ENCODE measurements at regions not wholly inside any gene's neighbourhood (a gene's known extent, or its start where the extent isn't known, plus 50 kb on each side); places are given as distances from the start of the nearest gene placed in this dataset.

DNA sequence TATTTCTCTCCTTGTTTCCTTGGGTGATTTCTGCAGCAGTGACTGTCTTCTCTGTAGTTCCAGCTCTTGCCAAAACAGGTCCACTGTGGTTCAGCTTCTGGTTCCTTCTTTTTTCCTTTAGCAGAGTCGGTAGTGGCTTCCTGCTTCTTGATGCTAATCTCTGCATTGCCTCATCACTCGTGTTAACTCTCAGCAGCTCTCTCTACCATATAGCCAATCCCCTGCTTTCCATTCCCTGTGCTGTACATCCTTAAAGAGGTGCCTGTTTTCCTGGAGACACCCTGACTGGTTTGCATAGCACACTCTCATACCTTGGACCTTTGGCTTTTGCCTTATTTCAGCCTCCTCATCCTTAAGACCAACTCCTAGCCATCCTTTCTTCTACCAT lies 191.2 kb upstream of the LNX1 start:
- no peak overlapping the region for H3K27ac ChIP-seq
- DNase-seq (ENCODE audit: low read depth, low spot score) = no peak

DNA sequence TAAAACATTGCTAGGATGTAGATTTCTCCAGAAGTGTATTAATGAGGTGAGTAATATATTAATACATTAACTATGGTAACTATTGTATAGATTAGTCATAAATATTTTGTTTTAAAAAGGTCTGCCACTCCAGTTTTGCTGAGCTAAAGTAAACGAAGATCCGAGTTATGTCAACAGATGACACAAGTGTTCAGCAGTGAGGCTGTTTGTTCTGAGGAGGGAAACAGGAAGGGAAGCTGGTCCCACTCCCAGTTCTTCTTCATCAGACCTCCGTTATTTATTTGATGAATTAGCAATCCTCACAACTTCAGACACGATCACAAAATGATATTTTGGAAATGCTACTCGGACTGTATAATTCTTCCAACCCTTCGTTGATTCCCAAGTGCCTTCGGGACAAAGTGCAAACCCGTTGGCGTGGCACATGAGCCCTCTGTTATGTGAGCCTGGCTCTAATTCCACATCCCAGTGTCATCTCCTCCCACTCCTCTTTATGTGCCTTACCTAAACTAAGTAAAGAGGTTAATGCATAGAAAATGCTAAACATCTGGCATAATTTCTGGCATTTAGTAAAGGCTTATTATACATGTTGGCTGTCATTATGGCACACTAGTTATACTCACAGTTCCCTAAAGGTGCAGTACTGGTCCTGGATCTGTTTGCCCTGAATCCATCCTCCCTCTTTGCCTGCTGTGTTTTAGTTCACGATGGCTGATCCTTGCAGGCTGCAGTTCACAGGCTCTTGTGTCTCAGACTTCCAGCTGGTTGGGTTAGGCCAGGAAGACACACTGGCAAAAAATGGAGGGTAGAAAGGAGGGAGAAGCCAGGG lies 190.6 kb upstream of the LNX1 start:
- DNase-seq (ENCODE audit: low read depth, low spot score) = peak; percentile 16
- no peak overlapping the region for H3K27ac ChIP-seq

DNA sequence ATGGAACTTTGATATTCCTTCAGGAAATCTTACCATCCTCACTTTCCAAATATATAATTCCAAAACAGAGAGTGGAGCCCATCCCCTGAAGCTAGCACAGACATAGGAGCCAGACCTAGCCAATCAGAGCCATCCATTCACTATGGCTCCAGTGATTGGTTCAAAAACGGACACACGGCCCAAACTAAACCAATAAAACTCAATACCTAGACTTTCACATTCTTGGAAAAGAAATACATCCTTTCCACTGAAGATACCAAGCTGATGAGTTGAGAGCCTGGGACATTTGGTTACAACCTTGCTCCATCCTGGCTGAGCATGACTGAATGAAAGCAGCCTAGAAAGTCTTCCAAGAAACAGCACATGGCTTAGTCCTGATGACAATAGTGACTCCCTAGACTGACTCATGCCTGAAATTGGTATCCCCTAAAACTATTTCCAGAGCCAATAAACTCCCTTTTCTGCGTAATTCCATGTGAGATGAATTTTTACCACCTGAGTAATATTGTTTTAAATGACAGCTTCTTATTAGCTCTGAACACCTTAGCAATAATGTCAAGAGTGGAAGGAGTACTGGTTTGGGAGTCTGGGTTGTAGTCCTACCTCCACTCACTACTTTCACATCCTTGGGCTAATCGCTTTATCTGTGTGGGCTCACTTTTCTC lies 189.6 kb upstream of the LNX1 start:
- no peak overlapping the region for H3K27ac ChIP-seq
- no peak for DNase-seq (ENCODE audit: low read depth, low spot score)

DNA sequence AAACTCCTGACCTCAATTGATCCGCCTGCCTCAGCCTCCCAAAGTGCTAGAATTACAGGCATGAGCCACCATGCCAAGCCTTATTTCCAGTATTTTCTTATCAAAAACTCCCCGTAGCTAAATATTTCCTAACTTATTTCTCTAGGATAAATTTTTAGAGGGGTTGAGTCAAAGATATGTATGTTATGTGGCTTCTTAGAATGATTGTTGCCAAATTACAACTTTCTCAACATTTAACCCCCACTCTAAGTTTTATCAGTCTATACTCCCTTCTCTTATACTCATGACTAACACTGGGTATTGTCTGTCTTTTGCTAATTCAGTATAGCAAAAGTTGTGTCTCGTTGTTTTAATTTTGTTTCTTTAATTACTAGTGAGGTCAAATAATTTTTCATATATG lies 187.7 kb upstream of the LNX1 start:
- no peak overlapping the region for H3K27ac ChIP-seq
- DNase-seq (ENCODE audit: low read depth, low spot score) = no peak

DNA sequence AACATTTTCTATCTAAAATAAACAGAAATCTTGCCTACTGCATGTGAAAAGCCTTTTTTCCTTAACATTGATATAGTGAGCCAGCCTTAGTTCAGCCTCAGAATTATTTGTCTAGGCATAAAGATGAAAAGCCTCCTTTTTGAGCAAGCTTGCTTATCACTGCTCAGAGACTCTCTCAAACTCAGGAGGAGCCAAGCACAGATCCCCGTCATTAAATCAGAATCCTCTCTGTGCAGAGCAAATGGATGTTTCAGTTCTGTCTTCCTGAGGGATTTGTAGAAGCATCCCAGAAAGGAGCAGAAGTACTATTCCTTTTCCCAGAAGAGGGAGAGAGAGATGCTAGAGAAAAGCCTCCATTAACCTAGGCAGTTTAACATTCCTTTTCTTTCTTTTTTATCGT lies 186.9 kb upstream of the LNX1 start:
- H3K27ac ChIP-seq = no peak overlapping the region

DNA sequence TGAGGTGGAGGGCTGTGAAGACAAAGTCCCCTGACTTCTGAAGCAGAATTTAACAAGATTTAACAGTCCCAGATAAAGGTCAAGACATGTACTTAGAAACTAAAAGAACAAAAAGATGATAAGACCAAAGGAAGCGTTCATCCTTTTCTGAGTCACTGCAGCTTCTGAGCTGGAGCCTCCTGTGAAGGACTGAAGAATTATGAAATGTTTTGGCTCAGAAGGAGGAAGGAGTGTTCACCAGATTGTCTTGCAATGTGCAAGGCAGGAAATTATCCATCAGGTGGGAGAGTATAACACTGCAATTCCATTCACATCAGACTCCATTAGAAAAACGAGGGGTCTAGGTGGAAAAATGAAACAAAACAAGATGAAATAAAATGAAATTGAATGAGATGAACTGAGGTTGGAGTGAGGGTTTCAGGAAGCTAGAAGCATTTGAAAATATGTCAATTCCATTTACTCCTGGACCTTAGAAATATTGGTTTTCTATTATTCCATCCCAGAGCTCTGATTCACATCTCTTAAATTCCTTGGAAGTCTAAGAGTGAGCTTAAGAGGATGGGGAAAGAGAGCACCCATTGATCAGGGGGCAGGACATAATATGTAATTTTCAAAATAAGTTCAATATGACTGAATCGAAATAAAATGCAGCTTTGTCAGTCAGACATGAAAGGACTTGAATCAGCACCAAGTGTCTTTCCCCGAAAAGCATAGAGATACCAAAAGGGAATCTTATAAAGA lies 186.1 kb upstream of the LNX1 start:
- DNase-seq (ENCODE audit: low read depth, low spot score) = peak; percentile 24
- H3K27ac ChIP-seq = peak overlapping the region; percentile 3

More for the DNA sequence above, 186.9 kb upstream of the LNX1 start:
- DNase-seq (ENCODE audit: low read depth, low spot score) = no peak

DNA sequence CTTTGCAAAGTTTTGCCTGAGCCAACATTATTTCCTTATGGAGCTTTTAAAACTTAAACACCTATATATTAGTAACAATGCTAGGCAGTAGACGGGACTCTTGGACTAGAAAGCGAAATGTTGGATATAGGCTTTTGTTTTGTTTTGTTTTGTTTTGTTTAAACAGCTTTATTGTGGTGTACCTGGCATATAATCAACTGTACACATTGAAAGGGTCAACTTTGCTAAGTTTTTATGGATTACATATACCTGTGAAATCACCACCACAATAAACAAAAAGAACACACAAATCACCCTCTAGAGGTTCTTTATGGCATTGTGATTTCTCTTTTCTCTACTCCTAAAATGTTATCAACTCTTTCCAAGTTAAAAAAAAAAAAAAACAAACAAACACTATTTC lies 184.9 kb upstream of the LNX1 start:
- DNase-seq (ENCODE audit: low read depth, low spot score) = no peak
- no peak overlapping the region for H3K27ac ChIP-seq

DNA sequence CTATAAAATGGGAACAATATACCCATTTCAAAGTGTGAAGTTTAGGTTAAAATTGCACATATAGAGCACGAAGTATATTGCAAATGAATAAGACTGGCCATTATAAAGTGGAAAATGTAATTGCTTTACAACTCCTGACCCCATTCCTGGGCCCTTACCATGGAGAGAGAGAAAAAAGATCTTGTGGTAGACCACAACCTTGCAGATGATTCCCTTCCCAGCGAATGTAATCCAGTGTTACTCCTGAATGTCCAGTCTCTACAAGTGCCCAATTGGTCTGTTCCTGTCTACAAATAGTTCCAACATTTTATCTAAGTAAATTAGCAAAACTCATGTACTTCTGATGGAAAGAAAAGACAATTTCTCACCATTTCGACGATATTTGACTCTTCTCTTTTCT lies 184.1 kb upstream of the LNX1 start:
- no peak overlapping the region for H3K27ac ChIP-seq
- DNase-seq (ENCODE audit: low read depth, low spot score) = no peak

DNA sequence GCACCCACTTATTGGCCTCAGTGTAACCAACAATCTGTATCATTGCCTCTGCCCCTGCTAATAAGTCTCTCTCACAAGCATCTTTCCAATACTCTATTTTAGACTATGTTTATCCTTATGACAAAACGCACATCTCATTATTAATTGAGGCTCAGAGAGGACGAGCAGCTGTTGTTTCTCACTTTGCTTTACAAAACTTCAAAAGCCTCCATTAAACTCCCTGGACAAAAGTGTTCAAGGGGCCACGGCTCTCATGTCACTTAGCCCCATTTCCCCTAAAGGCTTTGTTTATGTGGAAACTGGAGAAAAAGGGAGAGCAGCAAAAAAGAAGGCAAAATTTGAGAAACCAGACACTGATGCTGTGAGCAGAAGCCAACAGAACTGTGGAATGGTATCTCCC lies 180.0 kb upstream of the LNX1 start:
- no peak for DNase-seq (ENCODE audit: low read depth, low spot score)
- no peak overlapping the region for H3K27ac ChIP-seq

DNA sequence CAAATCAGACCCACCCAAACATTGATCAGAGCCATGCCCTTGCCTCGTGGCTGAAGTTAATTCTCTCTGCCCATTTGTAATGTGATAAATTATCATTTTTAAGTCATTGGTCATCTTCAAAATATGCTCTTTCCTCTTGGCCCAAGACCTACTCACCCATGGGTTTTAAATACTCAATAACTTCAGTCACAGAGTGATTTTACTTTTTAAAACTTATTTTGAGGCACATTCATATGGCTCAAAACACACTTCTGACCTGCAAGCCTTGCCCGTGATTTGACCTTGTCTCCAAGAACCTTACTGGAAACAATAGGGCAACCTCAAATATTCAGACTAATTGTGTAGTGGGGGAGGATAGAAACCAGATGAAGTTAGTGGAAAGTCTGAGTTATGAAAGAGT lies 176.2 kb upstream of the LNX1 start:
- H3K27ac ChIP-seq = no peak overlapping the region
- DNase-seq (ENCODE audit: low read depth, low spot score) = no peak

DNA sequence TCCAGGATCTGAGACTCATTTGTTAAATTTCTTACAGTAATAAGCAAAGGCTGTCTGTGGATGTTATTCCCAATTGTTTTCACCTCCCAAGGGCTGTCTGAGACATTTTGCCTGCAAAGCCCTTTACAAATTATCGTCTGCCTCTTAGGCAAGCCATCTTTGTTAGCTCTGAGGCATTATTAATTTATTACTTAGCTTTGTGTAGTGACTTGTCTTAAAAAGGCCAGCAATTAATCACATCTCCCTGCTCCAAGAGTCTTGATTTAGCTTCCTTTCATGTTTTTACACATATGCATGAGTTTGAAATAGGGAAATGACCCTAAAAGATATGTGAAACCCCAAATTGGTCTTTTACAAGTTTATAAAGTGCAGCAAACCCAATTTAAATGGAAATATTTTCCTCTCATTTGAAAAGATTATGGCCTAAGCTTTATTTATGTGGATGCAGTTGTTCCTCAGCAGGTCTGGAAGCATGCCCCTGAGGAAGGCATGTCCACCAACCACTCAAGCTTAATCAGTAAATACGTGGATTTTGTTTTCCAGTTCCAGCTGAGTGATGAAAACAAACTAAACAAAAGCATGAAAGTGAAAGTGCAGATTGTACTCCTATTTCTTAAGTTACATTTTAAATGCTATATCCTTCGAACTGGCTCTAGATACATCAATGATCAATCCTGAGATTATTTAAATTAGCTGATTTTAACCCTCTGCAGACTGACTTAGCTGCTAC lies 173.6 kb upstream of the LNX1 start:
- no peak overlapping the region for H3K27ac ChIP-seq
- DNase-seq (ENCODE audit: low read depth, low spot score) = no peak

DNA sequence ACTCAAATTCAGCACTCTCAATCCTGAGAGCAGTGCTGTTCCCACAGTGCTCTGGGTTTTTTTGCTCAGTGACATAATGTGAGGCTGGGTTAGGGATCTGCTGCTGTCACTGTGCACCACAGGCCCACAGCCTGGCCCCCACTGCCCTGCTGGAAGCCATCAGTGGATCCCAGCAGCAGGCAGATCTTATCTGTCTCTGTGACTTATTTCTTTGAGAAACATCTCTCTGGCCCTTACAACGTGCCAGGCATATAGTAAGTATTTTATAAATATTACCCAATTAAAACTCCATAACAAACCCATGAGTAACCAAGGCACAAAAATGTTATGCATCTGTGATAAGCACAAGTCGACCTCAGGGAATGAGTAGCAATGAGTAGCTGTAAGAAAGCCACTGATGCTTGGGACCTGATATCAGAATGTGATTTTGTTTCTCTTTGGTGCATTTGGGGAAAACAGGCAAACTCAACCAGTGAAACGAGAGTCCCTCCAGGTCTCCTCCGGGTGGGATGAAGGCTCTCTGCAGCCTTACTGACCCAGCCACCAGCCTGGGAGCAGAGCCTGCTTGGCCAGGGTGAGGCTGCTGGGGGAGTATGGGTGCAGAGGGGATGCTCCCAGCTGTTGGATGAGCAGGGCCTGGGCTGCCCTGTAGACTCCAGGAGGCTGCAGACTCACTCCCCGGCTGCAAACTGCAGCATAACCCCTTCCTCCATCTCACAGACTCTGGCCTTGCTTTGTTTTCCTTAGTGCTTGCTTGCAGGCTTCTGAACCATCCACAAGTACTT lies 172.7 kb upstream of the LNX1 start:
- no peak for DNase-seq (ENCODE audit: low read depth, low spot score)

DNA sequence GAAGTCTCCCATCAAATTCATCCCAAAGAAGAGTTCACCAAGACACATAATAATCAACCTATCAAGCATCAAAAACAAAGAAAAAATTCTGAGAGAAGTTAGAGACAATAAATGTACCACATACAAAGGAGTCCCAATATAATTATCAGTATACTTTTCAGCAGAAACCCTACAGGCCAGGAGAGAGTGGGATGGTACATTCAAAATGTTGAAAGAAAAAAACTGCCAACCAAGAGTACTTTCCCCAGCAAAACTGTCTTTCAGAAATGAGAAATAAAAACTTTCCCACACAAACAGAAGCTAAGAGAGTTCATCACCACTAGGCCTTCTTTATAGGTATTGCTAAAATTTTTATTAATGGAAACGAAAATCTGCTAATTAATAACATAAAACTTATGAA lies 164.4 kb upstream of the LNX1 start:
- DNase-seq (ENCODE audit: low read depth, low spot score) = no peak
- no peak overlapping the region for H3K27ac ChIP-seq

More for the DNA sequence above, 172.7 kb upstream of the LNX1 start:
- H3K27ac ChIP-seq = no peak overlapping the region

DNA sequence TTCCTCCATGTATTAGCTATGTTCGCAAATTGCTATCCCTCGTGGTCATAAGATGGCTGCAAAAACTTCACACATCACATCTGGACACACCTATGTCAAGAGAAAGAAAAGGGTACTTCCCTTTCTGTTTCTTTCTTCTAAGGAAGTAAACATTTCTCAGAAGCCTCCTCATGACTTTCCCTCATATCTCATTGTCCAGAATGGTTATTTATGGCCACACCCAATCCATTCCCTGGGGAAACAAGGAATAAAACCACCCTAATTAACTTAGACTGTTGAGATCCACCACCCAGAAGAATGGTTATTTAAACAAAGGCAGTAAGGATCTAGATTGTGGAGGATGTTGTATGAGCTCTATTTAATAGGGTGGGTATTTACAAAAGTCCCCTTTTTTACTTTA lies 160.8 kb upstream of the LNX1 start:
- H3K27ac ChIP-seq = no peak overlapping the region
- DNase-seq (ENCODE audit: low read depth, low spot score) = no peak

DNA sequence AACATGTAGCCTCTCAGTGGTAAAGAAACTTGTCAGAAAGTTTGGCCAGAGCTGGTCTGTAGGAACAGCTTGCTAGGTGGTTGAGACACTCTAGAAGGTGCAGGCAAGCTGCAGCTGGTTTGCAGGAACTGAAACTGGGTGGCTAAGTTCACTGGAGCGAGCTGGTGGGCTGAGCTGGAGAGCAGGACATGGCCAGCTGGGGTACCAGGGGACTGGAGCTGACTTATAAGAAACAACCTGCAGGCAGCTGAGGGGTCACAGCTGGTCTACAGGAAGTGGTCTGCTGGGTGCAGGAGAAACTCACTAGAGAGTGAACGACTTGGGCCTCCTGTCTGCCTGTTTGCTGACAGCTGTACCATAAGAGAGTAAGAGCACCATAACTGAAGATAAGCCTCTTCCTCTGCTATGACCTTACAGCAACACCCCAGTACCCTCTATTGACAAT lies 157.1 kb upstream of the LNX1 start:
- no peak for DNase-seq (ENCODE audit: low read depth, low spot score)

DNA sequence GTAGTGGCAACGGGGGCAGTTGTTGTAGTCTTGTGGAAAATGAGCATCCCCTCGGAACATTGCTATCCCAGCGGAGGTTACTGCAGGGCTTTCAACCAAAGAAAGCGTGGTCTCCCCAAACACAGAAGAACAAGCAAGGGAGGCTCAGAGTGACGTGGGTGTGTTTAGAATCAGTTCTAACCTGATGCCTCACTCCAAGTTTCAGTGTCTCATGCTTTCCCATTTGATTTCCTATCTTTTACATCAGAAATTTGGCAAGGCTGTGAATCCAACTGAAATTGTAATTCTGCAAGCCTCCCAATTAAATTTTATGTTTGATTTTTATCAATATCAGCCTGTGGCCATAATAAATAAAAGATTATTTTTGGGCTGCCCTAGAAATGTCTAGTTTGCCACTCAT lies 156.1 kb upstream of the LNX1 start:
- no peak overlapping the region for H3K27ac ChIP-seq
- DNase-seq (ENCODE audit: low read depth, low spot score) = no peak

More for the DNA sequence above, 157.1 kb upstream of the LNX1 start:
- H3K27ac ChIP-seq = no peak overlapping the region

DNA sequence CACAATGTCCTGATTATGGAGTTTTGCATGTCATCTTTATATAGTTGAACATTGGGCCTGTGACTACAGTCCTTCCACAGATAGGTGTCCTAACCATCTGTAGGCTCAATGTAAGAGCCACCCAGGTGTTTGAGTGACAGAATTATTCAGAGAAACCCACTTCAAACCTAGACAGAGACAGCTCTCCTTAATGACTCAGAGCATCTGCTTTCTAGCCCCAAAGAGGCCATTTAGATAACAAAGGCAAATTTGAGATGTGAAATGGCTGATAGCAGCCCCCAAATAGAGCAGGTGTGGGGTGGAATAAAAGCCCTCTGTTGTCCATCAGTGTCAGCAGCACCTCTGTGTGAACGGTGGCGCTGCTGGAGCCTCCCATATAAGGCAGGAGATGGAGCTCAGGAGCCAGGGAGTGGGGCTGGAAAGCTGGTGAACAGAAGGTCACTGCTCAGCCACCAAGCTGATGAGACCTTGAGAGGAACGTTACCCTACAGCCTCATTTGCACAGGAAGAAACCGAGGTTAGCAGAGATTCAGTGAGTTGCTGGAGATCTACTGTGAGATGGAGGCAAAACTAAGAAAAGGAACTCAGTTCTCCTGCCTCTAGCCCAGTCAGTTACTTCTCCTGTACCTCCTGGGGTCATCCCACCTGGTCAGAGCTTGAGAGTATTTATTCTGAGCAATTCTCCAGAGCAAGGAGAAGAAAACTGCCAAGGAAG lies 153.3 kb upstream of the LNX1 start:
- H3K27ac ChIP-seq = no peak overlapping the region
- DNase-seq (ENCODE audit: low read depth, low spot score) = no peak

DNA sequence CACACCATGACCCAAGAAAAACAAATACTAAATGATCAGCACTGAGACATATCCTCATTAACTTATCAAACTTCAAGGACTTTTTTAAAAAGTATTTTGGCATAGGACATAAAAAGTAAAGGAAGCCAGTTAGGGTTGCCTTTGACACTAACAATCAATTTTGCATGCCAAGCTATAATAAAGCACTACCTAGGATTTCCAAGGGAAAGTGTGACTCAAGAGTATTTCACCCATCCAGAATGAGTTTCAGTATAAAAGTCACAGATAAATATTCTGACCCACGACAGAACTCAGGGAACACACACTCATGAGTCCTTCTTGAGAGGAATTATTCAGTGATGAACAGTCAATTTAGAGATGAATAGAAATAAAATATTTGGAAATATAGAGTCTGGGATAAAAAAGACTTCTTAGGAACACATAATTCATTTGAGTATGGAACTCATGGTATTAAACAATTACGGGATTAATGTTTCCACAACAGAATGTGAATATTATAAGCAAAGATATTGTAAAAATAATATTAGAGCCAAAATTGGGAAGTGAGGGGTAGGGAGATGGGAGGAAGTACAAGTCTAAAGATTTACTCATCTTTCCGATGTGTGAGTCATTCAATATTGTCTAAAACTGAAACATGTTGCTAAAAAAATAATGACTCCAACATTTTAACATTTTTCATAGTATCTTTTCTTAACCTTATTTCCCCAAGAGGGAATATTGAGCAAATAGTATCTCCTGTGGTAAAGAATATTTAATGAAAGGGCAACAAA lies 143.5 kb upstream of the LNX1 start:
- DNase-seq (ENCODE audit: low read depth, low spot score) = no peak
- peak overlapping the region; percentile 67 for H3K27ac ChIP-seq
